NCI-H146 (cell line): ENCODE measurements at regions not wholly inside any gene's neighbourhood (a gene's known extent, or its start where the extent isn't known, plus 50 kb on each side); places are given as distances from the start of the nearest gene placed in this dataset.
"Not testable (repeated sequence)": the region's sequence is repeated elsewhere in the genome, so short reads cannot be mapped to it uniquely, and the experiment has no call there.

Experiments
- DNase-seq: peaks from one replicate; lab custom pipeline; 2025; lab: John Stamatoyannopoulos, UW

DNA sequence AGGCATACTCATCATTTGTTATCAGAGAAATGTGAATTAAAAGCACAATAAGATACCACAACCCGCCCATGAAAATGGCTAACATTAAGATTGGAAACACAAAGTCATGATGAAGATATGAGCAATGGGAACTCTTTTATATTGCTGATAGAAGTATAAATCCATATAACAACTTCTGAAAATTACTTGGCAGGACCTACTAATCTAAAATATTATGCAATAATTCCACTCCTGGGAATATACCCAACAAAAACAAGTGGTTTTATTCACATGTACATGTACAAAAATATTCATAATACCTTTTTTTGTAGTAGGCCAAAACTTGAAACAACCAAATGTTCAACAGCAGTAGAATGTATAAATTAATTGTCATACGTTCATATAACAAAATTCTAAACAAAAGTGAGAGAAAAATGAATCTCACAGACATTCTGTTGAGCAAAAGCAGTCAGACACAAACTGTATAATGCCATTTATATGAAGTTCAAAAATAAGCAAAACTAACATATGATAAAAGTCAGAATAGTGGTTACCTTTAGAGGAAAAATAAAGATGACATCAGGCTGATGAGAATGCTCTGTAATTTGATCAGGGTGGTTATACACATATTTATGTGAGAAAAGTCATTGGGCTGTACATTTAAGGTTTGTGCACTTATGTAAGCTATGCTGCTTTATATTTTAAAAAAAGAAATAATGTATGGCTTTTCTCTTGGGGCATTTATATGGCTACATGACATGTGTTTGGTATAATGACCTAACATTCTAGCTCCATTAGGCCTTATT, 309.2 kb upstream of the KITLG start:
- no peak for DNase-seq

- DNase-seq: no peak
These were observed 304.3 kb upstream of the KITLG start for GRCh38 chr12:88884600-88884999.

DNA sequence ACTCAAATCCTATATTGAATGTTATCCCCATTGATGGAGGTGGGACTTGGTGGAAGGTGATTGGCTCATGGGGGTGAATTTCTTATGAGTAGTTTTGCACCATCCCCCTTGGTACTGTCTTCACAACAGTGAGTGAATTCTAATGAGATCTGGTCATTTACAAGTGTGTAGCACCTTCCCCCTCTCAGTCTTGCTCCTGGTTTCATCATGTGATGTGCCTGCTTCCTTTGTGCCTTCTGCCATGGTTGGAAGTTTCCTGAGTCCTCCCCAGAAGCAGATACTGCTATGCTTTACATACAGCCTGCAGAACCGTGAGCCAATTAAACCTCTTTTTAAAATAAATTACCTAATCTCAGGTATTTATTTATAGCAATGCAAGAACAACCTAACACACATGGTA, 302.4 kb upstream of the KITLG start:
- DNase-seq: no peak

DNA sequence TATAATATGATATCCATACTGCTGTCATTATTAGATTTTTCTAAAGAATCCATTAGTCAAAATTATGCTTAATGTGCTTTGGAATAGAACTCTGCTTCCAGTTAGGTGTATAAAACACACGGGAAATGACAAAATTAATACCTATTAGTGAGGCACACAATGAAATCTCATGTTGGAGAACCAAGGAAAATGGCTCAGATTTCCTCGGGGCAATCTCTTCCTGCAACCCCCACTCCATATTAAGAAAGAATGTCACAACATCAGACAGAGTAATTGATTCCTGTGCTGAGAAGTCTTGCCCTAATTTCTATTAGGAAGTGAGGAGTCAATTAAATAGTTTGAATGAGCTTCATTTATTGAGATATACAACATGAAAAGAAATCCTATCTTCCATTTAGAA, 299.8 kb upstream of the KITLG start:
- no peak for DNase-seq

DNA sequence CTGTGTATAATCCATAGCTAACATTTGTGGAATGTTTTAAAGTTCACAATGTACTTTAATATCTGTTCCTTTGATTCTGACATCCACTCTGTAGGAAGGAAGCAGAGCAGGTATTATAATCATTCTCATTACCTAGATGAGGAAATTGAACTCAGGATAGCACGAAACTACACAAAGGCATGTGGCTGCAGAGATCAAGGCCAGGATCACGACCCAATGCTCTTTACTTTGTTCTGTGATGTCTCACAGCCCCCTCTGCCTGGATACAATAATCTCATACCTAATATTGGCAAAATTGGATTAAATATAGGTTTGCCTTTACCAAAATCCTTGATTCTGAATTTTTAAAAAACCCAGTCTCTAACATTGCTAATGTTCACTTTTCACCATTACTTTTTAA, 298.0 kb upstream of the KITLG start:
- no peak for DNase-seq

DNA sequence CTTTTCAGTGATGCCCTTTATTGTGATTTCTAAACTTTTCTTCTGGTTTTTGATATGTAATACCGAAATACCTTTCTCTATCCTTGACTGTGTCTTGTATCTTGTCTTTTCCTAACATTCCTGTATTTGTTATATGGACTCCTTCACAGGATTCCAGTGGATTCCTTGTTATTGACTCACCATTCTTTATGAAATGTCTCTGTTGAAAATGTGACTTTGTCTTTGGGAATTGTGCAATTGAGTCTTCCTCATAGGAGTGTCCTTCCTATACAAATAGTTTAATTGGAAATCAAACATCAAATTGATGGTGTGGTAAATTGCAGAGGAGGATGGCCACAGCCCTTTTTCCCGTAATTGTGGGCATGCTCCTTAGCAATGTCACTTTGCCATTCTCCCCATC, 296.6 kb upstream of the KITLG start:
- DNase-seq: no peak

GRCh38 chr12:88870000-88870737, 289.9 kb upstream of the KITLG start:
- no peak for DNase-seq

DNA sequence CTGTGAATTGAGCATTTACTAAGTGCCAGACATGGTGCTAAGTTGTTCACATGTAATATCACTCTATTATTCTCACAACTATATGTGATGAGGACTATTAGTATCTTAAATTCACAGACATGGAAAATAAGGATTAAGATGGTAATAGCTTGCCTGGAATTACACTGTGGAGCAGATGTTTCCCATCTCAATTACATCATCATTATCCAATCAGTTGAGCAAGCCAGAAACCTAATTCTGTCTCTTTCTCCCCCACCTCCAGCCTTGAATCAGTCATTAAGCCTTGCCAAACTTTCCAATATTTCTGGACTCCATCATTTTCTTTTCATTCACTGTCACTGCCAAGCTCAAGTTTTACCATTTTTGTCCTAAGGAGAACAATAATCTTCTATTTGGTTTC, 287.8 kb upstream of the KITLG start:
- no peak for DNase-seq

- no peak for DNase-seq
These were observed 287.2 kb upstream of the KITLG start for GRCh38 chr12:88867510-88867909.

- no peak for DNase-seq
These were observed 286.6 kb upstream of the KITLG start for GRCh38 chr12:88866881-88867280.

- no peak for DNase-seq
These were observed 285.3 kb upstream of the KITLG start for GRCh38 chr12:88865537-88865936.

DNA sequence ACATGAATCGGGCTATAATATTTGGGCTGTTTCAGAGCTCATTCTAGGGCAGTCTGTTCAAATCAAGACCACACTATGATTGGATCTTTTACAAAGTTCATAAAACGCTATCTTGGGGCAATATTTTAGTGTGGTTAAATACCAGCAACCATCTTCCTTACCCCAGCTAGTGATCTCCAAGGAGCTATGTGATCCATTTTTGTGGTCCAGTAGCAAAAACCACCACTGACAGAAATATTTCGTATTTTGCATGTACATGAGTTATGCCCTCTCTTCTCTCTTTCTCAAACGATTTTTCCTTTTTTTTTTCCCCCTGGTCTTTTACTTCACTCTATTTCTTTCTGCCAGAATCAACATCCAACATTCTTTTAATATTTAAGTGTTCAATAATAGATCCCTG, 280.6 kb upstream of the KITLG start:
- DNase-seq: no peak

- DNase-seq: no peak
These were observed 275.9 kb upstream of the KITLG start for GRCh38 chr12:88856201-88856600.

- DNase-seq: no peak
These were observed 275.0 kb upstream of the KITLG start for GRCh38 chr12:88855301-88855700.

GRCh38 chr12:88854260-88854659, 274.0 kb upstream of the KITLG start:
- no peak for DNase-seq

DNA sequence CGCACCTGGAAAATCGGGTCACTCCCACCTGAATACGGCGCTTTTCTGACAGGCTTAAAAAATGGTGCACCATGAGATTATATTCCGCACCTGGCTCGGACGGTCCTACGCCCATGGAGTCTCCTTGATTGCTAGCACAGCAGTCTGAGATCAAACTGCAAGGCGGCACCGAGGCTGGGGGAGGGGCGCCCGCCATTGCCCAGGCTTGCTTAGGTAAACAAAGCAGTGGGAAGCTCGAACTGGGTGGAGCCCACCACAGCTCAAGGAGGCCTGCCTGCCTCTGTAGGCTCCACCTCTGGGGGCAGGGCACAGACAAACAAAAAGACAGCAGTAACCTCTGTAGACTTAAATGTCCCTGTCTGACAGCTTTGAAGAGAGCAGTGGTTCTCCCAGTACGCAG, 267.0 kb upstream of the KITLG start:
- peak; percentile 57 for DNase-seq

GRCh38 chr12:88844426-88844825, 264.2 kb upstream of the KITLG start:
- no peak for DNase-seq

- DNase-seq: no peak
These were observed 262.0 kb upstream of the KITLG start for GRCh38 chr12:88842314-88842713.

- DNase-seq: no peak
These were observed 259.2 kb upstream of the KITLG start for GRCh38 chr12:88839486-88839885.

GRCh38 chr12:88836156-88836555, 255.9 kb upstream of the KITLG start:
- no peak for DNase-seq

DNA sequence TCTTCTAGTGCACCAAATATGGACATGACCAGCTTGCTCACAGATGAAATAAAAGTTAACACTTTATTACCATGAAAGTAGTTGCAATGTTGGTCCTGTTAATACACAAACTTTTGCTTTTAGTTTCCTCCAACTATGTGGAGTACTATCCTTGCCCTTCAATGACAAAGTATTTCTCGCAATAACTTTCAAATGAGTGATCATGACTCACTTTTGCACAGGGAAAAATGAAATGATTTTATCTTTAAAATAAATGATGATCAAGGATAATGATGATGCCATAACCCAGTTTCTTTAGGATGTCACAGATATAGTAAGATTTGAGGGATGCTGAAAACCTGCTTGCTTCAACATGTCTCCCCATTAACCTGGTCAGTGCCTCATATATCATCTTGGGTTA, 254.0 kb upstream of the KITLG start:
- DNase-seq: no peak

- DNase-seq: no peak
These were observed 253.4 kb upstream of the KITLG start for GRCh38 chr12:88833641-88834116.

GRCh38 chr12:88828537-88828936, 248.3 kb upstream of the KITLG start:
- not testable (repeated sequence) for DNase-seq

- DNase-seq: no peak
These were observed 239.7 kb upstream of the KITLG start for GRCh38 chr12:88820012-88820411.
